ENCODE measurements at regions not wholly inside any gene's neighbourhood (a gene's known extent, or its start where the extent isn't known, plus 50 kb on each side); places are given as distances from the start of the nearest gene placed in this dataset.

DNA sequence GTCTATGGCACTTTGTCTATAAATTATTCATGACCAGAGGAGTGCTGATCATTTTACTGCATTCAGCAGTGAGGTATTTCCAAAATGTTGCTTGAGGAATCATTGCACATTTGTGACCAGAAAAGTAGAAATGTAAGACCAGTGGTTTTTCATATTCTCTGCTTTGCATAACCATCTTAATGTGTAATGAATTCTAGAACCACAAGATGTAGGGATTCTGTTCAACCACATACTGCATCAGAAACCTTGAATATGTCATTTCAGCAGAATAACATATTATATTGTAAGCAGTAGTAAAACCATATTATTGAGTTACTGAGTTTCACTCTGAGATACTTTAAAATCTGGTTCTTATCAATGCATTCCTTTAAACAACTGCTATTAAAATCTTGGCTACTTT lies 1243.4 kb downstream of the MAT2B start:
- DNase-seq (ENCODE audit: extremely low read depth, low read depth) = no peak
- H3K4me3 ChIP-seq (replicated peaks; ENCODE audit: low read depth, low read length) = no peak overlapping the region
- TF ChIP-seq, protein P1, sequence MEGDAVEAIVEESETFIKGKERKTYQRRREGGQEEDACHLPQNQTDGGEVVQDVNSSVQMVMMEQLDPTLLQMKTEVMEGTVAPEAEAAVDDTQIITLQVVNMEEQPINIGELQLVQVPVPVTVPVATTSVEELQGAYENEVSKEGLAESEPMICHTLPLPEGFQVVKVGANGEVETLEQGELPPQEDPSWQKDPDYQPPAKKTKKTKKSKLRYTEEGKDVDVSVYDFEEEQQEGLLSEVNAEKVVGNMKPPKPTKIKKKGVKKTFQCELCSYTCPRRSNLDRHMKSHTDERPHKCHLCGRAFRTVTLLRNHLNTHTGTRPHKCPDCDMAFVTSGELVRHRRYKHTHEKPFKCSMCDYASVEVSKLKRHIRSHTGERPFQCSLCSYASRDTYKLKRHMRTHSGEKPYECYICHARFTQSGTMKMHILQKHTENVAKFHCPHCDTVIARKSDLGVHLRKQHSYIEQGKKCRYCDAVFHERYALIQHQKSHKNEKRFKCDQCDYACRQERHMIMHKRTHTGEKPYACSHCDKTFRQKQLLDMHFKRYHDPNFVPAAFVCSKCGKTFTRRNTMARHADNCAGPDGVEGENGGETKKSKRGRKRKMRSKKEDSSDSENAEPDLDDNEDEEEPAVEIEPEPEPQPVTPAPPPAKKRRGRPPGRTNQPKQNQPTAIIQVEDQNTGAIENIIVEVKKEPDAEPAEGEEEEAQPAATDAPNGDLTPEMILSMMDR (IDR thresholded peaks at IDR 0.05; ENCODE audit: low read depth, low read length, missing control alignments) = no peak

- no peak overlapping the region for H3K4me3 ChIP-seq (replicated peaks; ENCODE audit: low read depth, low read length)
- TF ChIP-seq, protein P1 (IDR thresholded peaks at IDR 0.05; ENCODE audit: low read depth, low read length, missing control alignments) = no peak
Measured at GRCh38 chr5:164753434-164753833, 1248.0 kb downstream of the MAT2B start.

DNA sequence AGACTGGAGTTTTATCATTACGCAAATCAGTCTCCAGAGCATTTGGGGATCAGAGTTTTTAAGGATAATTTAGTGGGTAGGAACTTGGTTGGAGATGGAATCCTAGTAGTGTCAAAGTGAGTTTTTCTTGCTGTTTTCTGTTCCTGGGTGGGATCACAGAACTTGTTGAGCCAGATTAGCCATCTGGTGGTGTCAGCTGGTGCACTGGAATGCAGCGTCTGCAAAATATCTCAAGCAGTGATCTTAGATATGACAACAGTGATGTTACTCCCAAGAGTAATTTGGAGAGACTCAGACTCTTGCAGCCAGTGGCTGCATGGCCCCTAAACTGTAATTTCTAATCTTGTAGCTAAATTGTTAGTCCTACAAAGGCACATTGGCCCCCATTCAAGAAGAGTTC lies 1257.8 kb downstream of the MAT2B start:
- TF ChIP-seq, protein P1 (IDR thresholded peaks at IDR 0.05; ENCODE audit: low read depth, low read length, missing control alignments) = no peak
- DNase-seq (ENCODE audit: extremely low read depth, low read depth) = no peak
- H3K4me3 ChIP-seq (replicated peaks; ENCODE audit: low read depth, low read length) = no peak overlapping the region

More at GRCh38 chr5:164753434-164753833, 1248.0 kb downstream of the MAT2B start:
- DNase-seq (ENCODE audit: extremely low read depth, low read depth) = no peak

DNA sequence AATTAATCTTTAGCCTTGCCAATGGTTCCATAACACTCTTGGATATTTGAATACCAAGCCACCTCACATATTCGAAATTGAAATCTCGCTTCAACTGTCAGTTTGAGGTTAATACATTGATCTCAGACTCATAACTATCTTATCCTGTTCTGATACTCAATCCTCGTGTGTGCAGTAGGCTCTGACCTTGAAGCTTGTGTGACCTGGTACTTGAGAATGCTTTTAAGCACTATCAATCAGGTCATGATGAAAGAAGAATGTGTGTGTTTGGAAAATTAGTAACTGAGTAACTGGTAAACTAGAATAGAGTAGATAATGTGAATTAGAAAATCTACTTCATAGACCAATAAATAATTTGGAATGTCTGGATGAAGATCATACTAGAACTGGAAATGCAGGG lies 1266.7 kb downstream of the MAT2B start:
- TF ChIP-seq, protein P1 (IDR thresholded peaks at IDR 0.05; ENCODE audit: low read depth, low read length, missing control alignments) = no peak
- no peak for DNase-seq (ENCODE audit: extremely low read depth, low read depth)
- H3K4me3 ChIP-seq (replicated peaks; ENCODE audit: low read depth, low read length) = no peak overlapping the region

DNA sequence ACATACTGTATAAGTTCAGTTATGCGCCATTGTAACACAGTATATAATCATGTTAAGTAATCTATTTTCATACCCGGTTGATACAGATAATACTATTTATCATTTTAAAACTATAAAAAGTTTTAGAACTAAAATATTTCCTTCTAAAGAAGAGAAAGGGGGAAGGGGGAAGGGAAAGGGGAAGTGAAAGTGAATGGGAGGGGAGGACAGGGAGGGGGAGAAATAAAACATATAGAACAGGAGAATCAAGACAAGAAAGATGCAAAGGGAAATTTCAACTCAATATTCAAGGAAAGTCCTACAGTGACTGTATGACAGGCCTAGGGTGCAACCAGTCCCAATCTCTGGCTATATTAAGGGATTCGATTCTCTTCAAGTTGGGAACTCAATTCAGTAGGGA lies 1278.8 kb downstream of the MAT2B start:
- H3K4me3 ChIP-seq (replicated peaks; ENCODE audit: low read depth, low read length) = no peak overlapping the region
- TF ChIP-seq, protein P1 (IDR thresholded peaks at IDR 0.05; ENCODE audit: low read depth, low read length, missing control alignments) = no peak
- DNase-seq (ENCODE audit: extremely low read depth, low read depth) = no peak

GRCh38 chr5:164798110-164798509 lies 1292.7 kb downstream of the MAT2B start:
- no peak for DNase-seq (ENCODE audit: extremely low read depth, low read depth)
- TF ChIP-seq, protein P1 (IDR thresholded peaks at IDR 0.05; ENCODE audit: low read depth, low read length, missing control alignments) = no peak
- no peak overlapping the region for H3K4me3 ChIP-seq (replicated peaks; ENCODE audit: low read depth, low read length)

DNA sequence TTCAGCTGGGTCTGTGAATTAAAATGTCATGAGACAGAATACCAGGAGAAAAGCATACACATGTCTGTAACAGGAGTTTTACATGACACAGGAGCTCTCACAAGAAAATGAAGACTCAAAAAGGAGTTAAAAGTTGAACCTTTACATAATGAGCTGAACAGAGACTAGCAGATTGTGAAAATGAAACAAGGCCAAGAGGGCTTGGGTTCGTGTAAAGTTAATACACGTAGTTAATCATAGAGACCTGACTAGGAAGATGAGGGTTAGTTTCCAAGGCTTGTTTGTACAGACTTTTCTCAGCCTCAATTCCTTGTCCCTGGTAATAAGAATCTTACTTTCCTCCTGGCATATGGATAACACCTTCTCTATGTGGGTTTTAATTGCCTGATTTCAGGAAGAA lies 1294.0 kb downstream of the MAT2B start:
- TF ChIP-seq, protein P1 (IDR thresholded peaks at IDR 0.05; ENCODE audit: low read depth, low read length, missing control alignments) = no peak
- no peak for DNase-seq (ENCODE audit: extremely low read depth, low read depth)
- H3K4me3 ChIP-seq (replicated peaks; ENCODE audit: low read depth, low read length) = no peak overlapping the region
